ENCODE measurements at regions not wholly inside any gene's neighbourhood (a gene's known extent, or its start where the extent isn't known, plus 50 kb on each side); places are given as distances from the start of the nearest gene placed in this dataset.

DNA sequence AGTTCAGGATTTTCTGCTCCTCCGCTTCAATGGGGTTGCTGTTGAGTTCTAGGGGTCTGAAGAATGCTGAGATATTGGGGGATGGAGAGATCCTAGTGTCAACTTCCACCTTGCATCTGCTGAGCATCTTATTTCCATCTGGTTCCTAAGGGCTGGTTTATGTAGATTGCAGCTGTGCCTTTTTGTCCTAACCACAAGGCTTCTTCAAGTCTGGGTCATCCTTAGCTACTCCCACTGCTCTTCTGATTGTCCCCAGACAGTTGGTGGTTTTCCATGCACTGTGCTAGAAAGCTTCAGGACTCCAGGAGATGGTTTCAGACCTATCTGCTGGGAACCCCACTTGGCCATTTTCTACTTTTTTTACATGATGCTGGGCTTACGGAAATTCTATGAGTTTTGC lies 125.0 kb downstream of the IL20RB start:
- Histone ChIP-seq H3K27ac (ENCODE audit: low read depth, low read length, poor library complexity, severe bottlenecking) (no peak overlapping the region), H3K36me3 (ENCODE audit: insufficient read depth, low read length) (no peaks in the 10 kb centered on the region), H3K27me3 (ENCODE audit: insufficient read depth, low read length) (0 out of 2 replicates have a peak, but pooled peaks cover 3% of the 10 kb centered on the region), H3F3A (ENCODE audit: insufficient read depth, low read length) (no peaks in the 10 kb centered on the region), H3K4me1 (ENCODE audit: insufficient read depth, low read length, severe bottlenecking) (no peaks in the 10 kb centered on the region), H3K79me2 (ENCODE audit: insufficient read depth, low read length) (no peaks in the 10 kb centered on the region), H3K4me3 (ENCODE audit: low read depth, low read length, poor library complexity, severe bottlenecking) (no peak overlapping the region), H3K9me3 (ENCODE audit: low read length) (no peaks in the 10 kb centered on the region), H3K9ac (ENCODE audit: low read length) (no peak overlapping the region), H3K4me2 (ENCODE audit: low read length) (no peak overlapping the region), H3K9me2 (ENCODE audit: low read depth, low read length) (no peaks in the 10 kb centered on the region), H4K20me1 (ENCODE audit: insufficient read depth, low read length) (no peaks in the 10 kb centered on the region), H2AFZ (ENCODE audit: low read length) (no peak overlapping the region)
- TF ChIP-seq EZH2 (IDR thresholded peaks at IDR 0.05; ENCODE audit: borderline replicate concordance, low read length) (no peak), CTCF (IDR thresholded peaks at IDR 0.05; ENCODE audit: low read length) (no peak)

GRCh38 chr3:137083332-137083731 lies 125.5 kb downstream of the IL20RB start:
- H3K27ac ChIP-seq (ENCODE audit: low read depth, low read length, poor library complexity, severe bottlenecking) = no peak overlapping the region
- no peaks in the 10 kb centered on the region for H4K20me1 ChIP-seq (ENCODE audit: insufficient read depth, low read length)
- H3K36me3 ChIP-seq (ENCODE audit: insufficient read depth, low read length) = no peaks in the 10 kb centered on the region
- H3K4me1 ChIP-seq (ENCODE audit: insufficient read depth, low read length, severe bottlenecking) = no peaks in the 10 kb centered on the region
- H3K79me2 ChIP-seq (ENCODE audit: insufficient read depth, low read length) = no peaks in the 10 kb centered on the region
- H3K9me3 ChIP-seq (ENCODE audit: low read length) = no peaks in the 10 kb centered on the region
- no peak overlapping the region for H3K4me3 ChIP-seq (ENCODE audit: low read depth, low read length, poor library complexity, severe bottlenecking)
- H2AFZ ChIP-seq (ENCODE audit: low read length) = no peak overlapping the region
- no peak overlapping the region for H3K4me2 ChIP-seq (ENCODE audit: low read length)
- TF ChIP-seq CTCF (IDR thresholded peaks at IDR 0.05; ENCODE audit: low read length) = no peak
- TF ChIP-seq EZH2 (IDR thresholded peaks at IDR 0.05; ENCODE audit: borderline replicate concordance, low read length) = no peak
- H3K9me2 ChIP-seq (ENCODE audit: low read depth, low read length) = no peaks in the 10 kb centered on the region
- H3K27me3 ChIP-seq (ENCODE audit: insufficient read depth, low read length) = 0 out of 2 replicates have a peak, but pooled peaks cover under 1% of the 10 kb centered on the region
- no peaks in the 10 kb centered on the region for H3F3A ChIP-seq (ENCODE audit: insufficient read depth, low read length)
- H3K9ac ChIP-seq (ENCODE audit: low read length) = no peak overlapping the region

GRCh38 chr3:137084586-137084985 lies 126.8 kb downstream of the IL20RB start:
- no peaks in the 10 kb centered on the region for H4K20me1 ChIP-seq (ENCODE audit: insufficient read depth, low read length)
- H3K9ac ChIP-seq (ENCODE audit: low read length) = no peak overlapping the region
- H3K27me3 ChIP-seq (ENCODE audit: insufficient read depth, low read length) = no peaks in the 10 kb centered on the region
- no peaks in the 10 kb centered on the region for H3K36me3 ChIP-seq (ENCODE audit: insufficient read depth, low read length)
- TF ChIP-seq EZH2 (IDR thresholded peaks at IDR 0.05; ENCODE audit: borderline replicate concordance, low read length) = no peak
- TF ChIP-seq CTCF (IDR thresholded peaks at IDR 0.05; ENCODE audit: low read length) = no peak
- H3K79me2 ChIP-seq (ENCODE audit: insufficient read depth, low read length) = no peaks in the 10 kb centered on the region
- no peak overlapping the region for H3K4me3 ChIP-seq (ENCODE audit: low read depth, low read length, poor library complexity, severe bottlenecking)
- no peaks in the 10 kb centered on the region for H3K4me1 ChIP-seq (ENCODE audit: insufficient read depth, low read length, severe bottlenecking)
- H3K9me2 ChIP-seq (ENCODE audit: low read depth, low read length) = no peaks in the 10 kb centered on the region
- no peak overlapping the region for H3K4me2 ChIP-seq (ENCODE audit: low read length)
- H3K27ac ChIP-seq (ENCODE audit: low read depth, low read length, poor library complexity, severe bottlenecking) = no peak overlapping the region
- no peak overlapping the region for H2AFZ ChIP-seq (ENCODE audit: low read length)
- no peaks in the 10 kb centered on the region for H3K9me3 ChIP-seq (ENCODE audit: low read length)
- H3F3A ChIP-seq (ENCODE audit: insufficient read depth, low read length) = no peaks in the 10 kb centered on the region

Measured in OCI-LY1 (cell line).